Naive B cell (primary cell): ENCODE measurements at regions not wholly inside any gene's neighbourhood (a gene's known extent, or its start where the extent isn't known, plus 50 kb on each side); places are given as distances from the start of the nearest gene placed in this dataset.
A peak's percentile ranks its signal among the peaks of the same experiment; 100 is the strongest.

Experiments
- ATAC-seq, 2 donors: fragments of 150-1000 bp; cut with Tn5 transposase; 2 replicates each; pipeline ENCODE4 v1.10.0; 2021; ENCODE audit warnings: low read depth in 2 of 2, mild to moderate bottlenecking in 2 of 2, moderate library complexity in 2 of 2
- DNase-seq: peaks from one replicate; pipeline ENCODE4 v3.0.0; 2022
- H3K27ac Mint-ChIP-seq, 6 donors: one replicate each; pipeline ENCODE4 v1.8.0; 2020 to 2022; ENCODE audit warnings: mild to moderate bottlenecking in 6 of 6, mixed read lengths in 6 of 6, moderate library complexity in 5 of 6, inconsistent platforms in 2 of 6
- H3K27me3 Mint-ChIP-seq, 3 donors: one replicate each; pipeline ENCODE4 v1.8.0; 2021 to 2022; ENCODE audit warnings: mixed read lengths in 3 of 3, mild to moderate bottlenecking in 1 of 3
- H3K36me3 Mint-ChIP-seq, 2 donors: one replicate each; pipeline ENCODE4 v1.8.0; 2020 to 2022; ENCODE audit warnings: mixed read lengths in 2 of 2, inconsistent platforms in 1 of 2, mild to moderate bottlenecking in 1 of 2
- H3K4me1 Mint-ChIP-seq, 3 donors: one replicate each; pipeline ENCODE4 v1.8.0; 2020 to 2022; ENCODE audit warnings: mixed read lengths in 3 of 3, inconsistent platforms in 1 of 3, mild to moderate bottlenecking in 1 of 3, moderate library complexity in 1 of 3
- H3K4me3 Mint-ChIP-seq, 8 donors: one replicate each; pipeline ENCODE4 v1.8.0; 2020 to 2022; ENCODE audit warnings: mild to moderate bottlenecking in 8 of 8, mixed read lengths in 8 of 8, moderate library complexity in 8 of 8, inconsistent platforms in 2 of 8
- H3K9me3 Mint-ChIP-seq, 7 donors: one replicate each; pipeline ENCODE4 v1.8.0; 2020 to 2022; ENCODE audit warnings: mixed read lengths in 7 of 7, mild to moderate bottlenecking in 5 of 7, inconsistent platforms in 2 of 7, moderate library complexity in 1 of 7

GRCh38 chr11:27837895-27838563 is 137.8 kb upstream of the BDNF start:
- DNase-seq (no peak), ATAC-seq (peak in 1 of 2 donors; percentile 33)
- Mint-ChIP-seq H3K36me3 (no peaks in the 10 kb centered on the region), H3K9me3 (peaks cover 0 to 15% (median 2%) of the 10 kb centered on the region in 7 donors), H3K27me3 (no peaks in the 10 kb centered on the region), H3K4me1 (peaks cover 0 to 4% (median 1%) of the 10 kb centered on the region in 3 donors), H3K4me3 (no peak overlapping the region), H3K27ac (peak overlapping the region in 1 of 6 donors; percentile 18)

GRCh38 chr11:27830206-27830605 is 130.0 kb upstream of the BDNF start:
- peaks cover 0 to 10% (median 3%) of the 10 kb centered on the region in 3 donors for H3K27me3 Mint-ChIP-seq
- no peaks in the 10 kb centered on the region for H3K36me3 Mint-ChIP-seq
- DNase-seq (no peak), ATAC-seq (no peak)
- peaks cover 0 to 7% (median 2%) of the 10 kb centered on the region in 7 donors for H3K9me3 Mint-ChIP-seq
- H3K4me3 Mint-ChIP-seq = peak overlapping the region in 1 of 8 donors; percentile 27
- H3K4me1 Mint-ChIP-seq = no peaks in the 10 kb centered on the region
- no peak overlapping the region for H3K27ac Mint-ChIP-seq

- ATAC-seq (no peak), DNase-seq (no peak)
- peaks cover 0 to 9% (median 4%) of the 10 kb centered on the region in 7 donors for H3K9me3 Mint-ChIP-seq
- H3K36me3 Mint-ChIP-seq = no peaks in the 10 kb centered on the region
- H3K27ac Mint-ChIP-seq = no peak overlapping the region
- no peaks in the 10 kb centered on the region for H3K4me1 Mint-ChIP-seq
- peaks cover 0 to 3% (median 0%) of the 10 kb centered on the region in 3 donors for H3K27me3 Mint-ChIP-seq
- no peak overlapping the region for H3K4me3 Mint-ChIP-seq
These were observed 120.0 kb upstream of the BDNF start for GRCh38 chr11:27820249-27820648.

- Mint-ChIP-seq H3K36me3 (no peaks in the 10 kb centered on the region), H3K27ac (no peak overlapping the region), H3K9me3 (peaks cover 0 to 15% (median 3%) of the 10 kb centered on the region in 7 donors), H3K4me1 (no peaks in the 10 kb centered on the region), H3K27me3 (peaks cover 0 to 3% (median 0%) of the 10 kb centered on the region in 3 donors), H3K4me3 (no peak overlapping the region)
- ATAC-seq = no peak
- DNase-seq = no peak
These were observed 115.9 kb upstream of the BDNF start for GRCh38 chr11:27816197-27816596.

GRCh38 chr11:27812341-27812740 is 112.1 kb upstream of the BDNF start:
- no peak overlapping the region for H3K27ac Mint-ChIP-seq
- no peak overlapping the region for H3K4me3 Mint-ChIP-seq
- no peaks in the 10 kb centered on the region for H3K36me3 Mint-ChIP-seq
- no peaks in the 10 kb centered on the region for H3K4me1 Mint-ChIP-seq
- DNase-seq (no peak), ATAC-seq (no peak)
- H3K9me3 Mint-ChIP-seq = peaks cover 0 to 9% (median 1%) of the 10 kb centered on the region in 7 donors
- H3K27me3 Mint-ChIP-seq = no peaks in the 10 kb centered on the region

GRCh38 chr11:27807596-27807995 is 107.3 kb upstream of the BDNF start:
- Mint-ChIP-seq H3K36me3 (no peaks in the 10 kb centered on the region), H3K9me3 (peaks cover 0 to 15% (median 2%) of the 10 kb centered on the region in 7 donors), H3K4me3 (no peak overlapping the region), H3K27me3 (no peaks in the 10 kb centered on the region), H3K27ac (no peak overlapping the region), H3K4me1 (no peaks in the 10 kb centered on the region)
- no peak for ATAC-seq
- DNase-seq = no peak

GRCh38 chr11:27806122-27806521 is 105.9 kb upstream of the BDNF start:
- DNase-seq = no peak
- H3K27me3 Mint-ChIP-seq = no peaks in the 10 kb centered on the region
- peaks cover 0 to 11% (median 3%) of the 10 kb centered on the region in 7 donors for H3K9me3 Mint-ChIP-seq
- H3K27ac Mint-ChIP-seq = no peak overlapping the region
- H3K36me3 Mint-ChIP-seq = no peaks in the 10 kb centered on the region
- ATAC-seq = no peak
- no peak overlapping the region for H3K4me3 Mint-ChIP-seq
- H3K4me1 Mint-ChIP-seq = no peaks in the 10 kb centered on the region

- DNase-seq = no peak
These were observed 96.0 kb upstream of the BDNF start for GRCh38 chr11:27795955-27796861.

GRCh38 chr11:27786864-27787263 is 86.6 kb upstream of the BDNF start:
- Mint-ChIP-seq H3K36me3 (no peaks in the 10 kb centered on the region), H3K4me3 (no peak overlapping the region), H3K27me3 (no peaks in the 10 kb centered on the region), H3K9me3 (peaks cover 0 to 7% (median 0%) of the 10 kb centered on the region in 7 donors), H3K27ac (no peak overlapping the region), H3K4me1 (no peaks in the 10 kb centered on the region)
- ATAC-seq (no peak), DNase-seq (no peak)

More at GRCh38 chr11:27795955-27796861, 96.0 kb upstream of the BDNF start:
- peaks cover 0 to 25% (median 10%) of the 10 kb centered on the region in 7 donors for H3K9me3 Mint-ChIP-seq
- H3K27me3 Mint-ChIP-seq = peaks cover 0 to 5% (median 0%) of the 10 kb centered on the region in 3 donors
- ATAC-seq = no peak
- peaks cover 0 to 4% of the 10 kb centered on the region in 2 donors for H3K36me3 Mint-ChIP-seq
- H3K27ac Mint-ChIP-seq = no peak overlapping the region
- no peak overlapping the region for H3K4me3 Mint-ChIP-seq
- no peaks in the 10 kb centered on the region for H3K4me1 Mint-ChIP-seq

GRCh38 chr11:27786331-27786730 is 86.1 kb upstream of the BDNF start:
- H3K36me3 Mint-ChIP-seq = no peaks in the 10 kb centered on the region
- DNase-seq (no peak), ATAC-seq (no peak)
- H3K4me3 Mint-ChIP-seq = no peak overlapping the region
- no peaks in the 10 kb centered on the region for H3K4me1 Mint-ChIP-seq
- H3K27me3 Mint-ChIP-seq = no peaks in the 10 kb centered on the region
- H3K9me3 Mint-ChIP-seq = peaks cover 0 to 7% (median 0%) of the 10 kb centered on the region in 7 donors
- no peak overlapping the region for H3K27ac Mint-ChIP-seq

- no peak for ATAC-seq
- Mint-ChIP-seq H3K9me3 (peaks cover 0 to 7% (median 2%) of the 10 kb centered on the region in 7 donors), H3K27me3 (no peaks in the 10 kb centered on the region), H3K27ac (no peak overlapping the region), H3K4me3 (no peak overlapping the region), H3K4me1 (no peaks in the 10 kb centered on the region), H3K36me3 (no peaks in the 10 kb centered on the region)
- no peak for DNase-seq
These were observed 83.6 kb upstream of the BDNF start for GRCh38 chr11:27783701-27784355.

- Mint-ChIP-seq H3K9me3 (peaks cover 0 to 7% (median 4%) of the 10 kb centered on the region in 7 donors), H3K4me1 (no peaks in the 10 kb centered on the region)
These were observed 76.8 kb upstream of the BDNF start for GRCh38 chr11:27777033-27777432.

GRCh38 chr11:27773884-27774283 is 73.6 kb upstream of the BDNF start:
- Mint-ChIP-seq H3K27me3 (peaks cover 0 to 8% (median 0%) of the 10 kb centered on the region in 3 donors), H3K9me3 (peaks cover 0 to 7% (median 1%) of the 10 kb centered on the region in 7 donors), H3K4me1 (no peaks in the 10 kb centered on the region), H3K36me3 (no peaks in the 10 kb centered on the region), H3K27ac (no peak overlapping the region), H3K4me3 (no peak overlapping the region)
- no peak for ATAC-seq
- no peak for DNase-seq

More at GRCh38 chr11:27777033-27777432, 76.8 kb upstream of the BDNF start:
- Mint-ChIP-seq H3K27ac (no peak overlapping the region), H3K4me3 (no peak overlapping the region), H3K27me3 (no peaks in the 10 kb centered on the region), H3K36me3 (no peaks in the 10 kb centered on the region)
- no peak for DNase-seq
- ATAC-seq = no peak
